Anterior cingulate cortex (tissue), 58 donors: ENCODE measurements at regions not wholly inside any gene's neighbourhood (a gene's known extent, or its start where the extent isn't known, plus 50 kb on each side); places are given as distances from the start of the nearest gene placed in this dataset.
A peak's percentile ranks its signal among the peaks of the same experiment; 100 is the strongest.

Experiments
- DNase-seq, 58 donors: peaks; one replicate each; lab custom pipeline; 2025; lab: John Stamatoyannopoulos, UW

DNA sequence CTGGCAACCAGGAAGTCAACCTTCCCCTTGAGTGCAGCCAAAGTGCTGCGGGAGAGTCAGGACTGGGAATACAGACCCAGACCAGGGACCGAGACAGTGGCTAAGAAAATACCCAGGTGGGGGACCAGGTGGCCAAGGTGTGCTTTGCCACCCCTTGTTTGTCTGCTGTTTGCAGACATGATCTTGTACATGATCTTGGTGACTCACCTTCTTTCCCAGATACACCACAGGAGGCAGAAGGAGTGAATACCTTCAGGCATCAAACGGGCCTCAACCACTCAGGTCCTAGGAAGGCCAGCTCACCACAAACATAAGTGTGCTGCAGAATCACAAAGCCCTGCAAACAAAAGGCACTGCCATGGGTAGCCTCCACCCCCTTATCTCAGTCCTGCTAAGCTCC lies 62.0 kb downstream of the CNGA2 start:
- DNase-seq, result no peak

GRCh38 chrX:151801980-151802379 lies 67.4 kb downstream of the CNGA2 start:
- DNase-seq, result no peak

DNA sequence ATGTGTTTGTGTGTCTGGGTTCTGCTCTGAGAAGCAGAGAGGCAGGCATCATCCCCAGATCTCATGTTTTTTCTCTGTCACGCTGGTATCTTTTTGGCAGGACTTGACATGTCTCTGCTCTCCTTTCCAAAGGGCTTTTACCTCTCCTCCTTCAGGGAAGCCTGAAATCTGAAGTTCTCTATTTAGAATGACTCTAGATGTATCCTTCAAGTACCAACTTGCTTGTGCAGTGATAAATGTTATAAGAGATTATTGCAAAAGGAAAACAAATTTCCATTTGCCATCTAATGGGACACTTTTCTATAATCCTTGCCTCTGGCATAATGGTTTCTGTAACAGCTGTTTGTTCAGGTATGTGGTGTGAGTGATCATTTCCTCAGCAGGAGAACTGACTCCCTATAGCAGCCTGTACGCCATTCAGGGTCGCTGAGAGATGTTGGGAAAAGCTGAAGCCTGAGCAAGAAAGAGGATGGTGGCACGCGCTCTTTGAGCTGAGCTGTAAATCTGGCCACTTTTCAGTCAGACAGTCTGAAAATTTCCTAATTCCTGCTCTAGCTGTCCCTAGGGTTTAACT lies 72.5 kb downstream of the CNGA2 start:
- no peak for DNase-seq

- no peak for DNase-seq
Observed at GRCh38 chrX:151812661-151813060, 78.1 kb downstream of the CNGA2 start.

GRCh38 chrX:151814767-151815166 lies 80.2 kb downstream of the CNGA2 start:
- DNase-seq, result no peak

- peak in 1 of 58 donors; percentile 1 for DNase-seq
Observed at GRCh38 chrX:151815398-151815797, 80.9 kb downstream of the CNGA2 start.

- DNase-seq, result no peak
Observed at GRCh38 chrX:151816934-151817333, 82.4 kb downstream of the CNGA2 start.

- DNase-seq, result no peak
Observed at GRCh38 chrX:151818828-151819227, 84.3 kb downstream of the CNGA2 start.

- no peak for DNase-seq
Observed at GRCh38 chrX:151821226-151821625, 86.7 kb downstream of the CNGA2 start.

DNA sequence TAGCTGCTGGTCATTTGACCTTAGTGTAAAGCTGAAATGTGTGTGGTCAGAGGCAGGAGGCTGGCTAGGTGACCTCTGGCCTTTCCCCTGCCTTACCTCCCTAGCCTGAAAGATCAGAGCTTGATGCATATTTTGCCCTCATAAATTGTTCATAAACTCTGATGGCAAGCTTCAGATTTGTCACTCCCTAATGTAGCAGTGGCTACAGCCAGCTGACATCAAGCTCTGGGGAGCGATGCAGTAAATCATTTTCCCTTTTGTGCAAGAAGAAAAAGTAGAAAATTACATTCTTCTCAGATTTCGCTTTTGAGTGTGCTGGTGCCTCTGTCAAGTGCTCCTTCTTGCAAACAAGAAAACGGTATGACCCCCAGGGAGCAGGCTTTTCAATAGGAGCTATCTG lies 87.7 kb upstream of the MAGEA4 start:
- DNase-seq, result no peak

DNA sequence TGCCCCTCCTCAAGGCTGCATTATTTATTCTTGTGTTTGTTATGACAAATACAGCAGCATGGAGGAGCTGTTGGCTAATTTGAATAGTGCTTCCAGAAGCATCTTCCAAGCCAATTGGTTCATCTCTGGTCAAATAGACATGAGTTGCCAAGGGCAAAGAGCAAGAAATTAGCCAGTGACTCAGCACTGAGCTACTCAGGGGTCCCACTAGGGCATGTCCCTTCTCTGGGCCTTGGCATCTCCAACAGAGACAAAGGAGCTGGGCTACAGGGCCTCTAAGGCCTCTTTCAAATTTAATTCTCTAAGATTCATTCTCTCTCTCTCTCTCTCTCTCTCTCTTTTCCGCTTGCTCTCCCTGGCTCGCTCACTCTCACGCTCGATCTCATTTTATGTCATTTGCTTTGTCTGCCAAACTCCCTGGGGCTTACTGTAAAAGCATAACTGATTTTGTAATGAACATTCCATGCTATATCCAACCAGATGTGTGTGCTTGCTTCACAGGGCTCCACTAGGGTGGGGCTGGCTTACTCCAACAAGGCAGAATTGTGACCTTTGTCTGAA lies 86.7 kb upstream of the MAGEA4 start:
- DNase-seq, result no peak

DNA sequence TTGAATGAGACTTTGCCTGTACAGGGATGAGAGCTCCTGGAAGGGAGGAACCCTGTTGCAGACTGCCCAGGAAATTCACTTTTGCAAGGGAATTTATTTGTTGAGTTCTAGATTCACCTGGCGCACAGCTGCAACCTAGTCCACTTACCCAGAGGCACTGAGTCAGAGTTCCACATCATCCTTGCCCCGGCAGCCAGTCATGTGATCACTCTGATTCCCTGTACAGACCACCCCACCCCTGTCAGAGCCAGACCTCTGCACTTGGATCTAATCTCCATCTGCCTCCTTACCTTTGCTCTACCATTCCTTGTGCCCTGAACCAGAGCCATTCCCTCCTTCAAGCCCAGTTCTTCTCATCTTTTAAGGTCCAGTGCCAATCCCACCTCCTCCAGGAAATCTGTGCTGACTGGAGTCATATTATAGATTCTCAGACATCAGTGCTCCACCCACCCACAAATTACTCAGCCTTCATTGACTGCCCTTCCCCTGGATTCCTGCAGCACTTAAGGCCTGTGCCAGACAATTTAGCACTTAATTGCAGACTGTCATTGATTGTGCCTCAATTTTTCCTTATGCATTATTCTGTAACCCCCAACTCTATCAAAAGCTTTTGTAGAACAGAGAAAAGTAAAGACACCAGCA lies 84.1 kb upstream of the MAGEA4 start:
- DNase-seq, result no peak

DNA sequence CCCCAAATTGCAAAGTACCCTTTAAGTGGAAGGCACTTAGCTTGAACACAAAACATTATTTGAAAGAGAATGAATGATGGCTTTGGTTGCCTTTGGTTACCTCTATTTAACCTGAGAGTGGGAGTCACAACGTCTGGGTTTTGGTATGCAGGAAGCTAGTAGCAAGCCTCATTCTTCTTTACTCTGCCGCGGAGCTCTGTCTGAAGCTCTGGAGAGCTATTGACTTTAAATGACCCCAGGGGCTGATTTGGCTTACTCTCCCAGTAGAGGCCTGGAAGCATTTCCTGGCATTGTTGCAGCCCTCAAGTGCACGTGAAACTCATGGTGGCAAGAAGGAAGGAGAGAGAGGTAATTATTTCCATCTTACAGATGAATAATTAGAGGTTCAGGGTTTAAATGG lies 81.8 kb upstream of the MAGEA4 start:
- DNase-seq, result no peak

DNA sequence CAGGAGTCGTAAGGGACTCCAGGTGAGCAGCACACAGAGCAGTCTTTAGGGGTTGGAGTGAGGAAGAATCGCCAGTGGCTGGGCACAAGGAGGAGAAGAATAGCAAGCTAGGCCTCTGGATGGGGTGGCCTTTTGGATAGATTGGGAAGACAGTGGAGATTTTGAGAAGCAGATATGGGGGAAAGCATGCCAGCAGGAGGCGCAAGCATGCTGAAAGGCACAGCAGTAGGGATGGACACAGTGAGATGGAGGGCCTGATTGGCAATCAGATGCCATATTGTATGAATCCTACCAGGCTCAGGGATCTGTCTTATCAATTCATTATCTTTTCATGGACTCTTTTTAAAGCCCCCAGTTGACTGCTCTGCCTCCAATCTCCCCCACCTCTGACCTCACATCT lies 60.4 kb upstream of the MAGEA4 start:
- no peak for DNase-seq

GRCh38 chrX:151854726-151855495 lies 57.8 kb upstream of the MAGEA4 start:
- DNase-seq, result no peak

DNA sequence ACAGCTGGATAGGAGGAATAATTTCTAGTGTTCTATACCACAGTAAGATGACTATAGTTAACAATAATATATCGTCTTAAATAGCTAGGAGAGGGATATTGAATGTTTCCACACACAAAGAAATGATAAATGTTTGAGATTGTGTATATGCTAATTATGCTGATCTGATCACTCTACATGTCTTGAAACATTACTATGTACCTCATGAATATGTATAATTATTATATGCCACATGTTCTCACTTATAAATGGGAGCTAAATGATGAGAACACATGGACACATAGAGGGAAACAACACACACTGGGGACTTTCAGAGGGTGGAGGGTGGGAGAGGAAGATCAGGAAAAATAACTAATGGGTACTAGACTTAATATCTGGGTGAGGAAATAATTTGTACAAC lies 53.2 kb upstream of the MAGEA4 start:
- DNase-seq, result no peak

GRCh38 chrX:151860827-151861226 lies 51.9 kb upstream of the MAGEA4 start:
- no peak for DNase-seq
